Activated CD4-positive, alpha-beta T cell treated with anti-CD3 and anti-CD28 coated beads for 36 hours (primary cell): ENCODE measurements at regions not wholly inside any gene's neighbourhood (a gene's known extent, or its start where the extent isn't known, plus 50 kb on each side); places are given as distances from the start of the nearest gene placed in this dataset.
"Not testable (repeated sequence)": the region's sequence is repeated elsewhere in the genome, so short reads cannot be mapped to it uniquely, and the experiment has no call there.

Experiments
- ATAC-seq: fragments of 200-7000 bp; cut with Tn5 transposase; one replicate; pipeline ENCODE4 v1.10.0; 2021; ENCODE audit warnings: mild to moderate bottlenecking, moderate library complexity
- CTCF ChIA-PET: fragments of 350-600 bp; sonication (Branson Sonifier 250); formaldehyde crosslinking; loops from one replicate; lab custom pipeline; 2021; ENCODE audit warnings: antibody characterized with exemption; lab: Charles Lee
- POLR2A ChIA-PET: fragments of 350-600 bp; sonication (Branson Sonifier 250); formaldehyde crosslinking; loops from one replicate; lab custom pipeline; 2021; ENCODE audit warnings: antibody characterized with exemption, inconsistent platforms; lab: Charles Lee
- DNase-seq: peaks from one replicate; pipeline ENCODE4 v3.0.0-alpha.2; 2020
- H3K27ac Mint-ChIP-seq: one replicate; pipeline ENCODE4 v1.8.0; 2021; ENCODE audit warnings: mixed read lengths
- H3K27me3 Mint-ChIP-seq: one replicate; pipeline ENCODE4 v1.8.0; 2021; ENCODE audit warnings: mixed read lengths
- H3K36me3 Mint-ChIP-seq: one replicate; pipeline ENCODE4 v1.8.0; 2021; ENCODE audit warnings: low read depth, mixed read lengths
- H3K4me1 Mint-ChIP-seq: one replicate; pipeline ENCODE4 v1.8.0; 2021; ENCODE audit warnings: mixed read lengths
- H3K4me3 Mint-ChIP-seq: one replicate; pipeline ENCODE4 v1.8.0; 2021; ENCODE audit warnings: mild to moderate bottlenecking, moderate library complexity, mixed read lengths
- H3K9me3 Mint-ChIP-seq: one replicate; pipeline ENCODE4 v1.8.0; 2021; ENCODE audit warnings: low read depth, mixed read lengths
- intact Hi-C, 2 experiments: fragments of 100-400 bp; cut with DNase I in 1 of 2; cut with micrococcal nuclease in 1 of 2; formaldehyde crosslinking; loops; one replicate each; pipeline versions ENCODE4 v1.14.2 to v1.15.1; 2022 to 2024; cut with DNase I, micrococcal nuclease

DNA sequence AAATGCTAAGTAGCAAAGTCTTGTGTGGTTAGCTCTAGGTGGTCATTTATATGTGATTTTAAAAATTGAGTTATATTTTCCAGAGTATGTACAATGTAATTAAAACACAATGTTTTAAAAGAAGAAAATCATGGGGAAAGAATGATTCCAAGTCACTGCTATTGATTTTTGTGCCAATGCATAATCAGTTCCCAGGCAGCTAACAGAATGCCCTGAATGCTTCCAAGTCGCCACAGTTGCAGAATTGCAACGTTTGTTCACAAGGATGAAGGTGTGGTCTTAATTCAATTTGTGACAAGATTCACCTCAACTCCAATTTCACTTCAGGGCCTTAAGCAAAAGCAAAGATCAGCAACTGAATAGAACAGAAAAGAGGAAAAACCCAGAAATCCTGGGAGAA lies 200.4 kb downstream of the SPP2 start:
- intact Hi-C loops: no loop called here
- Mint-ChIP-seq H3K4me3 (no peak overlapping the region), H3K9me3 (no peaks in the 10 kb centered on the region), H3K27ac (no peak overlapping the region), H3K36me3 (no peaks in the 10 kb centered on the region), H3K4me1 (peaks cover 2% of the 10 kb centered on the region), H3K27me3 (no peaks in the 10 kb centered on the region)
- ChIA-PET POLR2A (no interaction called here), CTCF (interaction anchor here (0.7 kb wide), 3 partner anchors 9 to 649 kb away, joined by 3 to 4 read pairs (median 3); no protein-coding TSS in a partner anchor)
- ATAC-seq (no peak), DNase-seq (no peak)

DNA sequence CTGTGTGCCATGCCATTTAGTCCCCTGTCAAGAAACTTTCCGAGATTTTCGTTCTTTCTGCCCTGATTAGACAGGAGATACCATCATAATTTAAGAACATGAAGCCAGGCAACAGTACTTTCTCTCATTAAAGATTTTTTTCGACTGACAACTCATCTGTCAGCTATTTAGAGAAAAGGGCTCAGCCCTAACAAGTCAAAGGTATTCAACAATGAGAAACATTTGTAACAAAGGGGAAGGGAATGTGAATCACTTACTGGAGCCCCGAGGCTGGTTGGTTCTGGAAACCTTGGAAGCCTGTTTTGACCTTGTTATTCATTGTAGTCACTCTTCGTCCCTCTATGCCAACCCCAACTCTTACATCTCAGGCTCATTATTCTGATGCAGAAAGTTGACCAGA lies 199.4 kb downstream of the SPP2 start:
- Mint-ChIP-seq H3K4me1 (peaks cover 2% of the 10 kb centered on the region), H3K27me3 (no peaks in the 10 kb centered on the region), H3K27ac (no peak overlapping the region), H3K4me3 (no peak overlapping the region), H3K36me3 (no peaks in the 10 kb centered on the region), H3K9me3 (no peaks in the 10 kb centered on the region)
- DNase-seq (no peak), ATAC-seq (no peak)
- ChIA-PET CTCF (no interaction called here), POLR2A (no interaction called here)
- intact Hi-C loops: no loop called here

DNA sequence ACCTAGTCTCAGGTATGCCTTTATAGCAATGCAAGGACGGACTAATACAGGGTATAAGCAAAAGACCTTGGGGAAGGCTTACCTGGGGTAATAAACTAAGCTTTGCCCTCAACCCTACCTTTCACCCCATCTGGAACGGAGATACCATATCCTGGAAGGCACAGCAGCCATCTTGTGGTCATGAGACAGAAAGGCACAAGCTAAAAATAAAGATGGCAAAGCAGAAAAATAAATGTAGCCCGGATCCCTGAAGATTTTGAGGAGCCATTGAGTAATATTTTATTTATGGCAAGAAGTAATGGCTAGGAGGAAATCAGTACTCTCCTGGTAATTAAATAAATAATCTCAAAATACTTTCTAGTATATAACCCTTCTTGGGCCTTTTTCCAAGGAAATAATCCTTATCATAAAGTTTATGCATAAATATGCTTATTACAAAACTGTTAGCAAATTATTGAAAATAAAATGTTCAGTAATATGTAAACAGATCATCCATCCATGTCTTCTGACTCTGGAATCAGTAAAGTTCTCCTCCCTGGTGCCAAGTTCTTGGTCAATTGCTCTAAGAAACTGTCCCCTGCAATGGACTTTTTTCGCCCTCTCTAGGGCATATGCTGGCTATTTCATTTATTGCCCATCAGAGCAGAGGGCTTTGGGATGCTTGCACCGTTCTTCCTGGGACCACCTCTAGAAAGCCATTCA lies 198.7 kb downstream of the SPP2 start:
- Mint-ChIP-seq H3K27me3 (no peaks in the 10 kb centered on the region), H3K36me3 (no peaks in the 10 kb centered on the region), H3K9me3 (no peaks in the 10 kb centered on the region), H3K4me1 (peaks cover 7% of the 10 kb centered on the region), H3K4me3 (no peak overlapping the region), H3K27ac (no peak overlapping the region)
- intact Hi-C loops: no loop called here
- no peak for DNase-seq
- CTCF ChIA-PET: interaction anchor here (0.6 to 0.9 kb wide), 2 partner anchors 79 to 252 kb away, joined by 4 read pairs; no protein-coding TSS in a partner anchor
- POLR2A ChIA-PET: no interaction called here
- ATAC-seq: no peak

DNA sequence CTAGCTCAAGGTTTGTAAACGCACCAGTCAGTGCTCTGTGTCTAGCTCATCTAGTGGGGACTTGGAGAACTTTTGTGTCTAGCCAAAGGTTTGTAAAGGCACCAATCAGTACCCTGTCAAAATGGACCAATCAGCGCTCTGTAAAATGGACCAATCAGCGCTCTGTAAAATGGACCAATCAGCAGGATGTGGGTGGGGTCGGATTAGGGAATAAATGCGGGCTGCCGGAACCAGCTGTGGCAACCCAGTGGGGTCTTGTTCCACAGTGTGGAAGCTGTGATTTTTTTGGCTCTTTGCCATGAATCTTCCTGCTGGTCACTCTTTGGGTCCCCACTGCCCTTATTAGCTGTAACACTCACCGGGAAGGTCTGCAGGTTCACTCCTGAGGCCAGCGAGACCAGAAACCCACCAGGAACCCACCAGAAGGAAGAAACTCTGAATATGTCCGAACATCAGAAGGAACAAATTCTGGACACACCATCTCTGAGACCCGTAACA lies 197.8 kb downstream of the SPP2 start:
- DNase-seq, intact Hi-C loops, H3K9me3 Mint-ChIP-seq, POLR2A ChIA-PET, CTCF ChIA-PET, ATAC-seq, H3K4me3 Mint-ChIP-seq, H3K27ac Mint-ChIP-seq, H3K36me3 Mint-ChIP-seq, H3K27me3 Mint-ChIP-seq: not testable (repeated sequence)
- H3K4me1 Mint-ChIP-seq: peaks cover 13% of the 10 kb centered on the region

DNA sequence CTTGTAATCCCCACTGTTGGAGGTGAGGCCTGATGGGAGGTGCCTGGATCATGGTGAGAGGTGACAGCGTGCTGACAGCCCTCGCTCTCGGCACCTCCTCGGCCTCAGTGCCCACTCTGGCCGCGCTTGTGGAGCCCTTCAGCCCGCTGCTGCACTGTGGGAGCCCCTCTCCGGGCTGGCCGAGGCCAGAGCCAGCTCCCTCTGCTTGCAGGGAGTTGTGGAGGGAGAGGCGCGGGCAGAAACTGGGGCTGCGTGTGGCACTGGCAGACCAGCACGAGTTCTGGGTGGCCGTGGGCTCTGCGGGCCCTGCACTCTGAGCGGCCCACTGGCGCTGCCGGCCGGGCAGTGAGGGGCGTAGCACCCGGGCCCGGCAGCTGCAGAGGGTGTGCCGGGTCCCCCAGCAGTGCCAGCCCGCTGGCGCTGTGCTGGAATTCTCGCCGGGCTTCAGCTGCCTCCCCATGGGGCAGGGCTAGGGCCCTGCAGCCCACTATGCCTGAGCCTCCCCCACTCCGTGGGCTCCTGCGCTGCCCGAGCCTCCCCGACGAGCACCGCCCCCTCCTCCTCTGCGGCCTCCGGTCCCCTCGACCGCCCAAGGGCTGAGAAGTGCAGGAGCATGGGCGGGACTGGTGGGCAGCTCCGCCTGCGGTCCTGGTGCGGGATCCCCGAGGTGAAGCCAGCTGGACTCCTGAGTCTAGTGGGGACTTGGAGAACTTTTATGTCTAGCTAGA lies 197.1 kb downstream of the SPP2 start:
- ChIA-PET CTCF (no interaction called here), POLR2A (no interaction called here)
- intact Hi-C loops: no loop called here
- DNase-seq (no peak), ATAC-seq (no peak)
- no peak overlapping the region for H3K27ac Mint-ChIP-seq
- no peaks in the 10 kb centered on the region for H3K36me3 Mint-ChIP-seq
- peaks cover 13% of the 10 kb centered on the region for H3K4me1 Mint-ChIP-seq
- no peaks in the 10 kb centered on the region for H3K27me3 Mint-ChIP-seq
- H3K4me3 Mint-ChIP-seq: no peak overlapping the region
- H3K9me3 Mint-ChIP-seq: no peaks in the 10 kb centered on the region

DNA sequence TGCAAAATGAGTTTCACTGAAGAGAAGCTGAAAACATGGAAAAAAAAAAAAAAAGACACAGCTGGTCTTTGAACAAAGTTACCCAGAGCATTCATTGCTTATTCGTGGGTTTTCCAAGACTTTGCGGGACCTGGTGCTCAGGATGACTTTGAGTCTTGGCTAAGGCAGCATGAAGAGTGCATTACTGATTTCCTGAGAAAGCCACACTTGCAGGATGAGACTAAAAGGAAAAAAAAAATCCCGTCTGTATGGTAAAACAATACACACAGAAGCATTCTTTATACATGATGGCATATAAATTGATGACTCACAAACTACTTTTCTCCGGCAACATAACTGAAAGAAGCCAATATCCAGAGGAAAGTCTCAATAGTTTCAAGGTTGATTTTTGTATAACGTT lies 195.4 kb downstream of the SPP2 start:
- Mint-ChIP-seq H3K9me3 (no peaks in the 10 kb centered on the region), H3K4me3 (no peak overlapping the region), H3K27ac (no peak overlapping the region), H3K36me3 (no peaks in the 10 kb centered on the region), H3K27me3 (no peaks in the 10 kb centered on the region), H3K4me1 (peaks cover 13% of the 10 kb centered on the region)
- CTCF ChIA-PET: interaction anchor here (0.6 kb wide), 1 partner anchor 24 kb away, joined by 4 read pairs; no protein-coding TSS in a partner anchor
- intact Hi-C loops: no loop called here
- POLR2A ChIA-PET: no interaction called here
- no peak for DNase-seq
- no peak for ATAC-seq

DNA sequence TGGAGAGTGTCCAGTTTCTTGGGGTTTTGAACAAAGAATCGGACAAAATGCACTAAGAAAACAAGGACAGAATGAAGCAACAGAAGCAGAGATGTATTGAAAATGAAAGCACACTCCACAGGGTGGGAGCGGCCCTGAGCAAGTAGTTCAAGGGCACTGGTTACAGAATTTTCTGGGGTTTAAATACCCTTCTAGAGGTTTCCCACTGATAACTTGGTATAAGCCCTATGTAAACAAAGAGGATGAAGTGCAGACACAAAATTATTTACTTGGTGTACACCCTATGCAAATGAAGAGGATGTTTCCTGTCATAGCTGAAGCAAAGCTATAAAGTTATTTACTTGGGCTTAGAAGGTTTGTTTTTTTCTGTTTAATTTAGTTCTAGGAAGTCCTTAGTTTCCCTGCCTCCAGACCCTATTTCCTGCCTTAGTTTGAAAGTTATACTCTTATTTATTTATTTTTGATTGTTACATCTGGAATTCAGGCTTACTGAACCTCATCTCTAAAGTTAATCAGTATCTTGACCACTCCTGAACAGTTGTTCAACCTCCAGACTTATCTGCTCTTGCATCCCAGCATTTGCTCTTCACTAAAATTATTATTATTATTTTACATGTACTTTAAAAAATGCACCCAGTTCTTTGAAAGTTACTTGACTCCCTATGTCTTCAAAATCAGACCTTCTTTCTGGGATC lies 193.5 kb downstream of the SPP2 start:
- H3K27me3 Mint-ChIP-seq: no peaks in the 10 kb centered on the region
- H3K27ac Mint-ChIP-seq: peak overlapping the region; percentile 60
- POLR2A ChIA-PET: no interaction called here
- no peaks in the 10 kb centered on the region for H3K36me3 Mint-ChIP-seq
- DNase-seq: no peak
- peak overlapping the region; percentile 40 for H3K4me3 Mint-ChIP-seq
- H3K4me1 Mint-ChIP-seq: peaks cover 13% of the 10 kb centered on the region
- intact Hi-C loops: no loop called here
- CTCF ChIA-PET: no interaction called here
- peaks cover under 1% of the 10 kb centered on the region for H3K9me3 Mint-ChIP-seq
- ATAC-seq: no peak

DNA sequence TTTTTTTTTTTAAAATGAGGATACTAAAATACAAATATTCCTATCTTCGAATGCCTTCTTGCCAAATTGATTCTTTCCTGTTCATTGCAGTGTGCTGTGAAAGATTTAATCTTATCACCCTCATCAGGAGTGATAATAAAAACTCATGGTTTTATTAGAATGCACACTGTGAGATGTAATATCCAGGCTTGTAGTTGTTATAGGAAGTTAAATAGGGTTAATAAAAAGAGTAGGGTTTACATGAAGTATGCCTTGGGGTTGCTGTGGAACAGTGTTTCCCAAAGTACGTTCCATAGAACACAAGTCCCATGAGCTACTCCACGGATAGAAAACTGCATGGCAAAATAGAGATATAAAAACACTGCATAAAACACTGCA lies 191.9 kb downstream of the SPP2 start:
- POLR2A ChIA-PET: interaction anchor here (0.6 kb wide), 1 partner anchor 377 kb away, joined by 3 read pairs; no protein-coding TSS in a partner anchor
- Mint-ChIP-seq H3K27me3 (no peaks in the 10 kb centered on the region), H3K27ac (no peak overlapping the region), H3K9me3 (peaks cover 6% of the 10 kb centered on the region), H3K4me1 (peaks cover 13% of the 10 kb centered on the region), H3K36me3 (no peaks in the 10 kb centered on the region), H3K4me3 (no peak overlapping the region)
- no peak for DNase-seq
- ATAC-seq: no peak
- intact Hi-C loops: no loop called here
- CTCF ChIA-PET: interaction anchor here (1.2 to 1.9 kb wide), 2 partner anchors 8 to 25 kb away, joined by 3 to 4 read pairs; no protein-coding TSS in a partner anchor

DNA sequence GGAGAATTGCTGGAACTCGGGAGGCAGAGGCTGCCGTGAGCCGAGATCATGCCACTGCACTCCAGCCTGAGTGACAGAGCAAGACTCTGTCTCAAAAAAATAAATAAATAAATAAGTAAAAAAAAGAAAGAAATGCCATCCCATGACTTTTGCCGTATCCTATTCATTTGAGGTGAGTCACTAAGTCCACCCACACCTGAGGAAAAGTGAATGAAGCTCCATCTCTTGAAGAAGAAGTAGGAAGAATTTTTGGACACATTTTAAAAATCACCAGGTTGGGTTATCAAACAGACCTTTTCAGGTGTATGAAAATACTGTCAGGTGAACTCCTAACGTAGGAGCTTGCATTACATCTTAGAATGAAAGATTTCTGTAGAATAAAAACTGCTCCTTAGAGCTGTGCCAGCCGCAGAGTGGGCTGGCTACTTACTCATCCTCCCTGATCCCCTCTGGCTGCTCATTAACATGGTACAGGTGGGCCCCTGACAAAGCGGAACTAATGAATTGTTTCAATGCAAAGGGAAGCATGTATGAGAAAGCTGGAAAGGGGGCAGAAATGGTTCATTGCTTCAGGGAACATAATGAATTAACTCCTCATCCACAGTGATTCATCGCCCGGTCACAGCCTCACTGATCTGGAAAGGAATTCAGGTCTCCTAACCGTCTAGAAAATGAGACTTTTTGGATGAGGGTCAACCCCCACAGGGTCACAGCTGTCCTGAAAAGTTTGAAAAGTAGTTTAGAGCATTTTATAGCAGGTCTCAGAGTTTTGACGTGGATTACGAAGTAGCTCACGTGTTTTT lies 191.4 kb downstream of the SPP2 start:
- Mint-ChIP-seq H3K9me3 (peaks cover 6% of the 10 kb centered on the region), H3K27me3 (no peaks in the 10 kb centered on the region), H3K4me1 (peaks cover 13% of the 10 kb centered on the region), H3K36me3 (no peaks in the 10 kb centered on the region), H3K4me3 (no peak overlapping the region), H3K27ac (no peak overlapping the region)
- POLR2A ChIA-PET: interaction anchor here (0.6 kb wide), 1 partner anchor 377 kb away, joined by 3 read pairs; no protein-coding TSS in a partner anchor
- CTCF ChIA-PET: interaction anchor here (1.2 to 1.9 kb wide), 2 partner anchors 9 to 24 kb away, joined by 3 to 4 read pairs; no protein-coding TSS in a partner anchor
- ATAC-seq (no peak), DNase-seq (no peak)
- intact Hi-C loops: no loop called here

DNA sequence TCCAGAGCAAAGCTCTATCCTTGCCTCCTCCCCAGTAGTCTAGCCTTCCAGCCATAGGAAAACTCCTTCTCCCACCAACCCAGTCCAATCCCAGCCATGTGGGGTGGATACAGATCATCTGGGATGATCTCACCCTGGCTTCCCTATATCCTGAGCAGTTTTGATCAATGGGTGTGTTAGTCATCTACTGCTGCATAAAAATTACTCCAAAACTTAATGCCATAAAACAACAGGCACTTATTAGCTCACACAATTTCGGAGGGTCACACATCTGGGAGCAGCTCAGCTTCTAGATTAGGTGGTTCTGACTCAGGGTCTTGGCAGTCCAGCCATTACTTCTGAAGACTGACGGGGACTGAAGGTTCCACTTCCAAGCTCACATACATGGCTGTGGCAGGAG lies 190.4 kb downstream of the SPP2 start:
- ATAC-seq (no peak), DNase-seq (no peak)
- intact Hi-C loops: no loop called here
- Mint-ChIP-seq H3K4me3 (no peak overlapping the region), H3K9me3 (peaks cover 6% of the 10 kb centered on the region), H3K36me3 (no peaks in the 10 kb centered on the region), H3K4me1 (peaks cover 13% of the 10 kb centered on the region), H3K27ac (no peak overlapping the region), H3K27me3 (no peaks in the 10 kb centered on the region)
- POLR2A ChIA-PET: no interaction called here
- CTCF ChIA-PET: interaction anchor here (0.7 to 1.9 kb wide), 2 partner anchors 10 to 44 kb away, joined by 4 read pairs; no protein-coding TSS in a partner anchor

DNA sequence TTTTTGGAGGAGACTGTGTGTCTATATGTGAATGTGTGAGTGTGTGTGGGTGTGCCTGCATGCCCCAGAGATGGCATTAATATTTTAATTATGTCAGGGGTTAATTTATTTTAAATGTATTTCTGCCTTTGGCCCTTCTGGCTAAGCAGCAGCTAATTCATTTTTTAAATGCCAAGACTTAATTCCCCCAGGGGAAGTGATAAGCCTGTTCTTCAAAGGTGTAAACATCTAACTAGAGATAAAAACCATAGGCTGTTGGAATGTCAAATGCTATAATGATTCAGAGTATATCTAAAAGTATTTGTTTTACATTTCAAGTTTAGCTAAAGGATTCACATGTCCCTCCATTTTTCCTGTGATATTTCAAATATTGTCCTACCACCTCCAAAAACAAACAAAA lies 184.7 kb downstream of the SPP2 start:
- DNase-seq (no peak), ATAC-seq (no peak)
- Mint-ChIP-seq H3K4me1 (no peaks in the 10 kb centered on the region), H3K27ac (no peak overlapping the region), H3K36me3 (no peaks in the 10 kb centered on the region), H3K9me3 (peaks cover 6% of the 10 kb centered on the region), H3K4me3 (no peak overlapping the region), H3K27me3 (no peaks in the 10 kb centered on the region)
- POLR2A ChIA-PET: no interaction called here
- intact Hi-C loops: no loop called here
- CTCF ChIA-PET: no interaction called here
